ENCODE measurements at regions not wholly inside any gene's neighbourhood (a gene's known extent, or its start where the extent isn't known, plus 50 kb on each side); places are given as distances from the start of the nearest gene placed in this dataset.

GRCh38 chr18:77339623-77340022 is 90.0 kb downstream of the GALR1 start (continued):
- no peak for TF ChIP-seq CSRNP3 (CRISPR knock-in tag; IDR thresholded peaks at IDR 0.05)
- no peak for TF ChIP-seq ZC3H10 (CRISPR knock-in tag; IDR thresholded peaks at IDR 0.05)

GRCh38 chr18:77340815-77341214 is 91.2 kb downstream of the GALR1 start:
- TF ChIP-seq RARB (CRISPR knock-in tag; IDR thresholded peaks at IDR 0.05) (no peak), OSR1 (CRISPR knock-in tag; IDR thresholded peaks at IDR 0.05) (no peak), CSDC2 (CRISPR knock-in tag; IDR thresholded peaks at IDR 0.05) (no peak), ZNF8 (CRISPR knock-in tag; IDR thresholded peaks at IDR 0.05) (no peak), TSHZ2 (CRISPR knock-in tag; IDR thresholded peaks at IDR 0.05) (no peak), ZNF565 (CRISPR knock-in tag; conservative IDR thresholded peaks at IDR 0.05; ENCODE audit: low read depth) (no peak), PATZ1 (CRISPR knock-in tag; IDR thresholded peaks at IDR 0.05; ENCODE audit: borderline replicate concordance) (no peak), ESRRG (CRISPR knock-in tag; IDR thresholded peaks at IDR 0.05) (no peak), SNAI2 (CRISPR knock-in tag; IDR thresholded peaks at IDR 0.05) (no peak), BACH2 (CRISPR knock-in tag; IDR thresholded peaks at IDR 0.05; ENCODE audit: borderline replicate concordance) (no peak), ZFP3 (CRISPR knock-in tag; IDR thresholded peaks at IDR 0.05) (no peak), TCF4 (CRISPR knock-in tag; IDR thresholded peaks at IDR 0.05; ENCODE audit: borderline replicate concordance) (no peak), POU6F1 (CRISPR knock-in tag; IDR thresholded peaks at IDR 0.05; ENCODE audit: borderline replicate concordance, low read depth) (no peak), GLIS3 (CRISPR knock-in tag; IDR thresholded peaks at IDR 0.05) (no peak), CREB5 (CRISPR knock-in tag; IDR thresholded peaks at IDR 0.05; ENCODE audit: low read depth) (no peak), TOX (CRISPR knock-in tag; IDR thresholded peaks at IDR 0.05; ENCODE audit: borderline replicate concordance) (no peak), ZC3H10 (CRISPR knock-in tag; IDR thresholded peaks at IDR 0.05) (no peak), PPARA (CRISPR knock-in tag; IDR thresholded peaks at IDR 0.05; ENCODE audit: borderline replicate concordance) (no peak), CSRNP3 (CRISPR knock-in tag; IDR thresholded peaks at IDR 0.05) (no peak), ZNF70 (CRISPR knock-in tag; IDR thresholded peaks at IDR 0.05) (no peak)
- no peak for ATAC-seq
